Cardiac muscle cell (in vitro differentiated cells and primary cell): ENCODE measurements at regions not wholly inside any gene's neighbourhood (a gene's known extent, or its start where the extent isn't known, plus 50 kb on each side); places are given as distances from the start of the nearest gene placed in this dataset.

Experiments used
- DNase-seq, 2 donors: peaks; one replicate each; pipeline versions ENCODE4 v3.0.0 to v3.0.0-alpha.2; 2010 to 2017; ENCODE audit warnings: low read depth in 1 of 2, low spot score in 1 of 2
- H3K27ac ChIP-seq: fragments of 200-600 bp; sonication (generic); 2 replicates; pipeline ENCODE4 v1.5.1; 2016
- H3K27me3 ChIP-seq: fragments of 200-600 bp; sonication (generic); 2 replicates; pipeline ENCODE4 v1.6.0; 2016; ENCODE audit warnings: control low read depth
- H3K36me3 ChIP-seq: fragments of 200-600 bp; sonication (generic); 2 replicates; pipeline ENCODE4 v1.5.1; 2016; ENCODE audit warnings: control low read depth
- H3K4me1 ChIP-seq: fragments of 200-600 bp; sonication (generic); 2 replicates; pipeline ENCODE4 v1.8.1; 2017; ENCODE audit warnings: low read depth, mild to moderate bottlenecking, mixed run types
- H3K4me3 ChIP-seq: fragments of 200-600 bp; sonication (generic); 2 replicates; pipeline ENCODE4 v1.5.1; 2016; ENCODE audit warnings: mild to moderate bottlenecking
- H3K9me3 ChIP-seq: fragments of 200-600 bp; sonication (generic); 2 replicates; pipeline ENCODE4 v1.5.1; 2017; ENCODE audit warnings: low read depth, mild to moderate bottlenecking, control low read depth
- CTCF ChIP-seq: IDR thresholded peaks from 2 replicates; pipeline ENCODE4 v1.5.1; 2012; ENCODE audit warnings: low read depth, mild to moderate bottlenecking, low read length

DNA sequence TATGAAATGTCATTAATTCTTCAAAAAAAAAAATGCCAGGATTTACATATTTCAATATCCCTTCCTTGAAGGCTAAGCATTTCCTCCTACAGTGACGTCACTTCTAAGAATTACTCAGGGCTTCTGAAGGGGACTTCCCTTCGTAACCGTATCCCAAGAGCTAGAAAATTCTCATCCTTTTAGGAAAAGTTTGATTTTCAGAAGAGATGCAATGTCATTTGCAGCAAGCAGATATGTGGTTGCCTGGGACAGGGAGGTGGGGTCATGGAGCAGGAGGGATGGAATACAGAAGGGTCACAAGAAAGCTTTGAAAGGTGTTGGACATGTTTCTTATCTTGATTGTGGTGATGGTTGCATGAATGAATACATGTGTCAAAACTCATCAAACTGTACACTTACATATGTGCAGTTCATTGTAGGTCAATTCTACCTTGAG, 97.0 kb upstream of the ATL2 start:
- Histone ChIP-seq H3K4me1 (no peaks in the 10 kb centered on the region), H3K9me3 (no peaks in the 10 kb centered on the region), H3K27me3 (no peaks in the 10 kb centered on the region), H3K4me3 (no peak overlapping the region), H3K27ac (no peak overlapping the region), H3K36me3 (no peaks in the 10 kb centered on the region)
- DNase-seq, result peak in 1 of 2 donors; percentile 49
- no peak for TF ChIP-seq CTCF

DNA sequence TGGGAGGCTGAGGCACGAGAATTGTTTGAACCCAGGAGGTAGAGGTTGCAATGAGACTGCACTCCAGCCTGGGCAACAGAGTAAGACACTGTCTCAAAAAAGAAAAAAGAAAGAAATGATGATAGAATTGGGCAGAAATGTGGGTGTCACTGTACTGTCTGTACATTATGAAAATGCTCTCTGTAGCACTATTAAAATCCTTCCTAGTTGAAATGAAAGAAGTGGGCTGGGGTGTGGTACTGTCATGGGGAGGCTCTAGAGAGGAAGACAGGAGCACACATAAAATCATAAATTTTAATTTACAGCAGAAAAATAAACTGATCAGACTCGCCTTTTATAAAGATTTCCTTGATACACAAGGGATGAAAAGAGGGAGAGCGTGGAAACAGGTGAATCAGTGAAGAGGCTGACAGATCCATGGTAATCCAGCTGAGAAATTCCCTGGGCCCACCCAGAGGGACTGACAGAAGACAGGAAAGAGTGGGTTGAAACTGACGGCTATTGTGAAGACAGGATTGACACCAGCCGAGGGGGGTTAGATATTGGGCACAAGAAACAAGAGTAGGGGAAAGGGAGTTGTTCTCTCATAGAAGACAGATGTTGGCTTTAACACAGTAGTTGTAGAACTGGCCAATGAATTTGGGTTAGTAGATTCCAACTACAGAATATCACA, 96.4 kb upstream of the ATL2 start:
- Histone ChIP-seq H3K9me3 (no peaks in the 10 kb centered on the region), H3K27ac (no peak overlapping the region), H3K27me3 (no peaks in the 10 kb centered on the region), H3K36me3 (no peaks in the 10 kb centered on the region), H3K4me3 (no peak overlapping the region), H3K4me1 (no peaks in the 10 kb centered on the region)
- no peak for TF ChIP-seq CTCF
- DNase-seq, result no peak

- no peaks in the 10 kb centered on the region for H3K4me1 ChIP-seq
- H3K27ac ChIP-seq, result no peak overlapping the region
- H3K4me3 ChIP-seq, result no peak overlapping the region
- H3K36me3 ChIP-seq, result no peaks in the 10 kb centered on the region
- no peak for DNase-seq
- no peak for TF ChIP-seq CTCF
- H3K27me3 ChIP-seq, result no peaks in the 10 kb centered on the region
- no peaks in the 10 kb centered on the region for H3K9me3 ChIP-seq
These were observed 93.0 kb upstream of the ATL2 start for GRCh38 chr2:38470115-38470514.

- Histone ChIP-seq H3K36me3 (no peaks in the 10 kb centered on the region), H3K4me3 (no peak overlapping the region), H3K27me3 (no peaks in the 10 kb centered on the region), H3K27ac (no peak overlapping the region), H3K4me1 (no peaks in the 10 kb centered on the region), H3K9me3 (no peaks in the 10 kb centered on the region)
- DNase-seq, result no peak
- no peak for TF ChIP-seq CTCF
These were observed 90.8 kb upstream of the ATL2 start for GRCh38 chr2:38467768-38468455.

DNA sequence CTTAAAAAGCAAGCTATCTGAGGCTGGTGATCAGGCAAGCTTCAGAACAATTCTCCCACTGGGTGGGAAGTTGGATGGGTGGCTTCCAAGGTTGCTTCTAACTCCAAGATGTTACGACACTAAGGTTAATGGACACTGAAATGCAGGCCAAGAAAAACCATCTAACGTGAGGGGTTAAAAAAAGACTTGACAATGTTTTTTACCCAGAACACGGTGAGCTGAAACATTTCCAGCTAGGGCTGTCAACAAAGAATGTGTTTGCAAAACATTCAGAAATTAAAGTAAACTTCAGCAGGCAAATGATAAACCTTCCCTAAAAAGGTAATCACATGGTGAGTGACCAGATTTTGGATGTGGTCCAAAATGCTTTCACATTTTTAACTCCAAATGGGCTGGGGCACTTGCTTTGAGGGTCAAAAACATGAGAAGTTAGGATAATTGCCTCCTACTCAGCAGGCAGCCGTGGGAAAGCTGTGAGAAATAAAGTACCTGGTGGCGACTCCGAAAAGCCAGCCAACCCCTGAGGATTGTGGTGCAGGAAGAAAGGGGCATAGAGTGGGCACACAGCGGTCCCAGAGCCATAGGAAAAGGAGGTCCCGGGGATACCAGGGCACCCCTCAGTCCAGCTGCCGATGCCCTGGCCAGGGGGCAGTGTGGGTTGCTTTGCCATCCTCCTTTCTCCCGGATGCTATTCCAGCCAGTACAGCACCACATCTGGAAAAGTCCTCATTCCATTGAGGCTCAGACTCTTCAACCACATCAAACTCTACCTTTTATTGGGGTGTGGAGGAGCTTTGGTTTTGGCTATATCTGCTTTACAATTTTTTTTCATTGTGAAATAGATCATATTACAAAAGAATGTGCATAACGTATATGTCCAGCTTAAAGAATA, 90.0 kb upstream of the ATL2 start:
- DNase-seq, result peak in 1 of 2 donors; percentile 82
- no peaks in the 10 kb centered on the region for H3K27me3 ChIP-seq

More for the DNA sequence above, 90.0 kb upstream of the ATL2 start:
- no peaks in the 10 kb centered on the region for H3K9me3 ChIP-seq
- H3K36me3 ChIP-seq, result no peaks in the 10 kb centered on the region
- H3K4me1 ChIP-seq, result no peaks in the 10 kb centered on the region
- H3K4me3 ChIP-seq, result no peak overlapping the region
- H3K27ac ChIP-seq, result no peak overlapping the region
- TF ChIP-seq CTCF, result no peak
